ENCODE measurements at regions not wholly inside any gene's neighbourhood (a gene's known extent, or its start where the extent isn't known, plus 50 kb on each side); places are given as distances from the start of the nearest gene placed in this dataset.

DNA sequence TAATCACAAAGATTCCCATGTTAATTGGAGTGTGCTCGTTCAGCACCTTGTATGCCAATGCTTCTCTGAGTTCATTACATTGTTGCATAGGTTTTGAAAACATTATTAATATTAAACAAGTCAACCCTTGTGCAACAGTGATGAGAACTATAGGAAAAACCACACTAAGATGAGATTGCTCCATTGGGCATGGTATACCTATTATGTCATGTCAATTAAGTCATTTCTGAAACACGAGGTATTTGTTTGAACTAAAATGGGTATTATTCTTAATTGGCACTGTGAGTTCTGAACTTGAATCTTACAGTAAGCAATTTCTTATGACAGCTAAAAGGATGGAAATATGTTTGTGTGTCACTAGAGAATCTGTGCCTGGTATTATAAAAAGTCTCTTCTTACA is 447.7 kb downstream of the EFNA5 start:
- intact Hi-C loops (cut with DNase I): no loop called here
- no peak for TF ChIP-seq POLR2A (IDR thresholded peaks at IDR 0.05)
- TF ChIP-seq, protein P1, sequence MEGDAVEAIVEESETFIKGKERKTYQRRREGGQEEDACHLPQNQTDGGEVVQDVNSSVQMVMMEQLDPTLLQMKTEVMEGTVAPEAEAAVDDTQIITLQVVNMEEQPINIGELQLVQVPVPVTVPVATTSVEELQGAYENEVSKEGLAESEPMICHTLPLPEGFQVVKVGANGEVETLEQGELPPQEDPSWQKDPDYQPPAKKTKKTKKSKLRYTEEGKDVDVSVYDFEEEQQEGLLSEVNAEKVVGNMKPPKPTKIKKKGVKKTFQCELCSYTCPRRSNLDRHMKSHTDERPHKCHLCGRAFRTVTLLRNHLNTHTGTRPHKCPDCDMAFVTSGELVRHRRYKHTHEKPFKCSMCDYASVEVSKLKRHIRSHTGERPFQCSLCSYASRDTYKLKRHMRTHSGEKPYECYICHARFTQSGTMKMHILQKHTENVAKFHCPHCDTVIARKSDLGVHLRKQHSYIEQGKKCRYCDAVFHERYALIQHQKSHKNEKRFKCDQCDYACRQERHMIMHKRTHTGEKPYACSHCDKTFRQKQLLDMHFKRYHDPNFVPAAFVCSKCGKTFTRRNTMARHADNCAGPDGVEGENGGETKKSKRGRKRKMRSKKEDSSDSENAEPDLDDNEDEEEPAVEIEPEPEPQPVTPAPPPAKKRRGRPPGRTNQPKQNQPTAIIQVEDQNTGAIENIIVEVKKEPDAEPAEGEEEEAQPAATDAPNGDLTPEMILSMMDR (IDR thresholded peaks at IDR 0.05): no peak
- no peaks in the 10 kb centered on the region for H3K27me3 ChIP-seq
- ATAC-seq (no peak), DNase-seq (no peak)
- WGBS (ENCODE audit: insufficient coverage, low coverage, low lambda C conversion rate, missing lambda C conversion rate): 50% methylated on average over 2 of the region's 2 CpGs
- no peaks in the 10 kb centered on the region for H3K9me3 ChIP-seq
- H3K27ac ChIP-seq: no peak overlapping the region
- H3K36me3 ChIP-seq: no peaks in the 10 kb centered on the region
- H3K4me3 ChIP-seq: no peak overlapping the region
- H3K4me1 ChIP-seq: no peaks in the 10 kb centered on the region

DNA sequence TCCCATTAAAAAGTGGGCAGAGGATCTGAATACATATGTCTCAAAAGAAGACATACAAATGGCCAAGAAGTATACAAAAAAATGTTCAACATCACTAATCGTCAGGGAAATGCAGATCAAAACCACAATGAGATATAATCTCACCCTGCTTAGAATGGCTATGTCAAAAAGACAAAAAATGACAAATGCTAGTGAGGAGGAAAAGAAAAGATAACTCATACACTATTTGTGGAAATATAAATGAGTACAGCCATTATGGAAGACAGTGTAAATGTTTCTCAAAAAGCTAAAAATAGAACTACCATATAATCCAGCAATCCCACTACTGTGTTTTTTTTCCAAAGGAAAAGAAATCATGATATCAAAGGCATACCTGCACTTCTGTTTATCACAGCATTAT is 450.7 kb downstream of the EFNA5 start:
- no peak for TF ChIP-seq POLR2A (IDR thresholded peaks at IDR 0.05)
- TF ChIP-seq, protein P1 (IDR thresholded peaks at IDR 0.05): no peak
- DNase-seq (no peak), ATAC-seq (no peak)
- no peak overlapping the region for H3K27ac ChIP-seq
- intact Hi-C loops (cut with DNase I): no loop called here
- no peaks in the 10 kb centered on the region for H3K9me3 ChIP-seq
- H3K4me3 ChIP-seq: no peak overlapping the region
- no peaks in the 10 kb centered on the region for H3K36me3 ChIP-seq
- 11% methylated on average over 1 of the region's 1 CpG for WGBS (ENCODE audit: insufficient coverage, low coverage, low lambda C conversion rate, missing lambda C conversion rate)
- H3K27me3 ChIP-seq: no peaks in the 10 kb centered on the region
- no peaks in the 10 kb centered on the region for H3K4me1 ChIP-seq

DNA sequence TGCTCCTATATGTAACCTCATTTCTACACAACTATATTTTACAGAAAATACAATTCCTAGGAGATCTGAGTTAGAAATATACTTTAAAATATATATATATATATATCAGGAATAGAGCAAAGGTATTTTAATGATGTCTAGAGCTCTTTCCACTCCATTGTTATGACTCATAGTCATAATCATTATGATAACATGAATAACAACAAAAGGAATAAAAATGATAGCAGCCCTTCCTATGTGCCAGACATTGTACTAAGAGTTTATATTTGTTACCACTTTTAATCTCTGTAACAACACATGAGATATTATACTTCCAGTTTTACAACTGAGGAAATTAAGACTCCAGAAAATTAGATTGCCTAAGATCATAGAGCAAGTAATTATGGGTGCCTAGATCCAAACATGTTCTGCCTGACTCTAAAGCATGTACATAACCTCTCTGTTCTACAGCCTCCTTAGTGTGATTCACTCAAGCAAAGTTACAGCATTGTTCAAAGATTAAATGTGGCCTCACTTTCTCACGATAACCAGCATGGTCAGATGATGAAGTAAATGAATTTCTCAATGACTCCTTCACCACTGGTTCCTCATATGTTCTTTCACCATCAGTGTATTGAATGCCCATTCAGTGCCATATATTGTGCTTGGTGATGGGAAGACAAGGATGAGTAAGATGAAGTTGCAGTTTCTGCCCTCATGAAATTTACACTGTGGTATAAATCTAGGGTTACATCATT is 452.1 kb downstream of the EFNA5 start:
- intact Hi-C loops (cut with DNase I): no loop called here
- Histone ChIP-seq H3K27me3 (no peaks in the 10 kb centered on the region), H3K4me3 (no peak overlapping the region), H3K36me3 (no peaks in the 10 kb centered on the region), H3K4me1 (no peaks in the 10 kb centered on the region), H3K27ac (no peak overlapping the region), H3K9me3 (no peaks in the 10 kb centered on the region)
- DNase-seq: no peak
- no peak for ATAC-seq
- no peak for TF ChIP-seq POLR2A (IDR thresholded peaks at IDR 0.05)
- TF ChIP-seq, protein P1 (IDR thresholded peaks at IDR 0.05): no peak
- 62% methylated on average over 1 of the region's 1 CpG for WGBS (ENCODE audit: insufficient coverage, low coverage, low lambda C conversion rate, missing lambda C conversion rate)

DNA sequence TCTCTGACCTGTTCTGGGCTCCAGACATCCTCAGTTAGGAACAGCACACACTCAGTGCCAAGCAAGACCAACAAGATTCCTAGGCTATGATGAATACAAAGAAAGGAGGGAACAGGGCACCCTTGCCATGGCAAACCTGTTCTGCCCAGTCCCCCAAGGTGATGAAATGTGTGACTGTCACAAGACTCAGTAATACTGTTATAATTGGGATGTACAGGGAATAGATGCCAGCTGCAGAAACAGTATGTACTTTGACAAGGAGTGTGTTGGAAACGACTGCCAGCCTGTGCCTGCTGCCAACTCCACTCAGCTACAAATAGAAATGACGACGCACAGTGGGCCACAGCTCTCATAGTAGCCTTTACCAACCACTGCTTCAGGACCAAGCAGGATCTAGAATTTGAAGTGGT is 453.0 kb downstream of the EFNA5 start:
- no peak for ATAC-seq

More for the DNA sequence above, 453.0 kb downstream of the EFNA5 start:
- Histone ChIP-seq H3K36me3 (no peaks in the 10 kb centered on the region), H3K9me3 (no peaks in the 10 kb centered on the region), H3K27me3 (no peaks in the 10 kb centered on the region), H3K27ac (no peak overlapping the region), H3K4me1 (no peaks in the 10 kb centered on the region), H3K4me3 (no peak overlapping the region)
- TF ChIP-seq, protein P1 (IDR thresholded peaks at IDR 0.05): no peak
- no peak for TF ChIP-seq POLR2A (IDR thresholded peaks at IDR 0.05)
- no peak for DNase-seq
- 27% methylated on average over 1 of the region's 3 CpGs for WGBS (ENCODE audit: insufficient coverage, low coverage, low lambda C conversion rate, missing lambda C conversion rate)
- intact Hi-C loops (cut with DNase I): no loop called here

All from right lobe of liver (tissue), 6 donors.